GM12878 (cell line): ENCODE measurements at regions not wholly inside any gene's neighbourhood (a gene's known extent, or its start where the extent isn't known, plus 50 kb on each side); places are given as distances from the start of the nearest gene placed in this dataset.

ENCODE experiments used
- ATAC-seq: fragments of 200-7000 bp; cut with Tn5 transposase; 3 replicates; pipeline ENCODE4 v1.9.1; 2020; ENCODE audit warnings: mild to moderate bottlenecking, moderate library complexity
- BruUV-seq: library from RNA; stranded (reverse); fragments of 400-500 nt; replicated peaks from 2 replicates; lab custom pipeline; 2021; lab: Mats Ljungman, UMichigan
- CTCF ChIA-PET: fragments of 300-600 bp; sonication (Branson Sonifier 250); formaldehyde crosslinking; extraction: SDS; loops from one replicate; lab custom pipeline; 2021; ENCODE audit warnings: inconsistent platforms; lab: Yijun Ruan, JAX
- POLR2A ChIA-PET: fragments of 350-600 bp; formaldehyde crosslinking; extraction: SDS; loops from one replicate; lab custom pipeline; 2021; ENCODE audit warnings: inconsistent platforms; lab: Charles Lee
- RAD21 ChIA-PET: fragments of 300-600 bp; sonication (Branson Sonifier 250); formaldehyde crosslinking; loops from one replicate; lab custom pipeline; 2023; ENCODE audit warnings: antibody characterized with exemption; ENCODE audit not compliant: unreplicated experiment; lab: Charles Lee
- SMC1A ChIA-PET: fragments of 300-600 bp; sonication (Branson Sonifier 250); formaldehyde crosslinking; loops from one replicate; lab custom pipeline; 2023; ENCODE audit not compliant: unreplicated experiment, uncharacterized antibody; lab: Charles Lee
- DNase-seq: peaks from one replicate; pipeline ENCODE4 v3.0.0-alpha.2; 2011; ENCODE audit warnings: low read depth, low spot score
- FAIRE-seq: peaks from 3 replicates; lab custom pipeline; 2011; peaks lifted over from hg19 to GRCh38; lab: Jason Lieb, UNC
- H2AFZ ChIP-seq: 2 replicates; pipeline ENCODE4 v1.6.0; 2011; ENCODE audit warnings: low read depth, low read length, control low read depth; ENCODE audit not compliant: control insufficient read depth
- H3K27ac ChIP-seq: 2 replicates; pipeline ENCODE4 v1.5.1; 2011; ENCODE audit warnings: control low read depth; ENCODE audit not compliant: control insufficient read depth, insufficient read depth
- H3K27me3 ChIP-seq, 2 experiments: replicated peaks in 1 of 2; 2 replicates each; pipeline versions ENCODE4 v1.6.0 to v1.6.1; 2011; ENCODE audit warnings: low read length in 1 of 2; ENCODE audit not compliant: control insufficient read depth in 2 of 2, insufficient read depth in 2 of 2
- H3K36me3 ChIP-seq, 2 experiments: 2 replicates each; pipeline ENCODE4 v1.5.1; 2011; ENCODE audit warnings: low read length in 1 of 2; ENCODE audit not compliant: control insufficient read depth in 2 of 2, insufficient read depth in 2 of 2
- H3K4me1 ChIP-seq: 2 replicates; pipeline ENCODE4 v1.6.1; 2011; ENCODE audit warnings: mild to moderate bottlenecking, low read length, moderate library complexity, mixed read lengths; ENCODE audit not compliant: control insufficient read depth, insufficient read depth
- H3K4me2 ChIP-seq: 2 replicates; pipeline ENCODE4 v1.6.0; 2011; ENCODE audit warnings: control low read depth; ENCODE audit not compliant: control insufficient read depth, insufficient read depth
- H3K4me3 ChIP-seq: fragments of 200-600 bp; sonication (generic); 2 replicates; pipeline ENCODE4 v1.5.1; 2016
- H3K79me2 ChIP-seq: 2 replicates; pipeline ENCODE4 v1.6.0; 2011; ENCODE audit warnings: low read length; ENCODE audit not compliant: control insufficient read depth, insufficient read depth
- H3K9ac ChIP-seq: 2 replicates; pipeline ENCODE4 v1.8.0; 2011; ENCODE audit warnings: low read length, control low read depth, mixed read lengths; ENCODE audit not compliant: control insufficient read depth, insufficient read depth
- H3K9me3 ChIP-seq: replicated peaks from 3 replicates; pipeline ENCODE4 v1.5.1; 2011; ENCODE audit warnings: mild to moderate bottlenecking, low read length; ENCODE audit not compliant: control insufficient read depth, insufficient read depth
- H4K20me1 ChIP-seq: 2 replicates; pipeline ENCODE4 v1.6.0; 2011; ENCODE audit not compliant: control insufficient read depth, insufficient read depth
- BMI1 ChIP-seq: fragments of 450-650 bp; IDR thresholded peaks from 2 replicates; pipeline ENCODE4 v1.6.1; 2016; ENCODE audit warnings: mild to moderate bottlenecking, moderate library complexity, borderline replicate concordance
- CBX5 ChIP-seq: sonication (generic); IDR thresholded peaks from 2 replicates; pipeline ENCODE4 v1.6.1; 2016; ENCODE audit warnings: low read depth, moderate library complexity, mild to moderate bottlenecking, inconsistent platforms
- DPF2 ChIP-seq: fragments of 450-650 bp; IDR thresholded peaks from 2 replicates; pipeline ENCODE4 v1.6.1; 2017; ENCODE audit warnings: mild to moderate bottlenecking
- HCFC1 ChIP-seq: fragments of 150-350 bp; IDR thresholded peaks from 2 replicates; pipeline ENCODE4 v1.6.1; 2014; ENCODE audit warnings: low read length
- JUND ChIP-seq: IDR thresholded peaks from 2 replicates; pipeline ENCODE4 v1.6.1; 2012; ENCODE audit warnings: low read depth, mild to moderate bottlenecking, low read length, improper control_type of control experiment, moderate library complexity
- SP1 ChIP-seq: IDR thresholded peaks from one replicate; pipeline ENCODE4 v1.6.1; 2011; ENCODE audit warnings: low read depth, low read length
- SREBF1 ChIP-seq: IDR thresholded peaks from 2 replicates; pipeline ENCODE4 v1.6.1; 2012; ENCODE audit warnings: mild to moderate bottlenecking, low read length
- ZNF384 ChIP-seq: IDR thresholded peaks from 2 replicates; pipeline ENCODE4 v1.6.1; 2012; ENCODE audit warnings: low read depth, mild to moderate bottlenecking, low read length, improper control_type of control experiment, borderline replicate concordance
- ZZZ3 ChIP-seq: IDR thresholded peaks from 2 replicates; pipeline ENCODE4 v1.6.1; 2011; ENCODE audit warnings: low read depth; ENCODE audit not compliant: control insufficient read depth, insufficient read length
- WGBS: methylation state at CpG from one replicate; pipeline ENCODE4 v1.1.6; 2016; ENCODE audit warnings: low lambda C conversion rate; ENCODE audit not compliant: insufficient replicate concordance, insufficient coverage; ENCODE audit errors: missing lambda C conversion rate; 5-methylcytosine and 5-hydroxymethylcytosine counted together
- in situ Hi-C: fragments of 300-500 bp; cut with MboI; formaldehyde crosslinking; loops from 9 replicates; pipeline ENCODE4 v1.14.3; 2018; ENCODE audit warnings: mixed read lengths
- intact Hi-C: fragments of 100-400 bp; cut with micrococcal nuclease; formaldehyde crosslinking; loops from one replicate; pipeline ENCODE4 v1.14.2; 2022; ENCODE audit not compliant: unreplicated experiment
- TF ChIP-seq, protein P1 (sequence below): IDR thresholded peaks from 2 replicates; pipeline ENCODE4 v1.6.1; 2012; ENCODE audit warnings: low read depth, low read length, improper control_type of control experiment
- TF ChIP-seq, protein P2 (sequence below): fragments of 450-650 bp; IDR thresholded peaks from 2 replicates; pipeline ENCODE4 v1.6.1; 2016; ENCODE audit warnings: mild to moderate bottlenecking
- TF ChIP-seq, protein P3 (sequence below): fragments of 450-650 bp; IDR thresholded peaks from 2 replicates; pipeline ENCODE4 v1.6.1; 2017; ENCODE audit warnings: borderline replicate concordance
- TF ChIP-seq, protein P4 (sequence below): fragments of 450-650 bp; formaldehyde crosslinking; IDR thresholded peaks from 2 replicates; pipeline ENCODE4 v1.4.0; 2020; ENCODE audit warnings: mild to moderate bottlenecking, moderate library complexity

DNA sequence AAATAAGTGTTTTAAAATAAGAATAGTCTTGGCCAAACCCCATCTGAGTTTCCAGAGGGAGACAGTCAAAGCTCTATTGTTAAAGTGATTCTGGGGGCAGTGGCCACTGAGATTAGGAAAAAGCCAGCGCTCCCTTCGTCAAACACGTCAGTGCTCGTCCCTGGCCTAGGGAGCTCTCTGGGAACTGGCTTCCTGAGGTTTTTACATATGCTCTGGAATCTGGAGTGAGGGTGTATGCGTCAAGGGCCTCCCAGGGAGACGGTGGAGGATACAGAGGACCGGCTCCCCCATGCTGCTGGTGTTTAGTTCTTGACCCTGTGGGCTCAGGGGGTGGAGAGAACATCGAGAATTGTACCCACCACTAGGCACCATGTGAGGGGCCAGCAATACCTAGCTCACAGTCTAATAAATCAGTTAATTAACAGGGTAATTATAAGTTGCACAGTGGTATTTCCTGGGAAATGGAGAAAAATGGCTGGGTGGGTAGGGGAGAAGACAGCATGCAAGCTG, 87.0 kb downstream of the SLC25A47 start:
- no peaks in the 10 kb centered on the region for H3K79me2 ChIP-seq
- CTCF ChIA-PET = interaction anchor here (1.0 kb wide), 2 partner anchors 27 to 238 kb away, joined by 3 read pairs; no protein-coding TSS in a partner anchor
- no peak for FAIRE-seq
- H3K4me2 ChIP-seq = no peak overlapping the region
- POLR2A ChIA-PET = no interaction called here
- no peak overlapping the region for H2AFZ ChIP-seq
- no peak for DNase-seq
- H3K9ac ChIP-seq = no peak overlapping the region
- RAD21 ChIA-PET = no interaction called here
- H3K4me1 ChIP-seq = no peaks in the 10 kb centered on the region; the same call in 1 of the 2 replicates
- H3K4me3 ChIP-seq = no peak overlapping the region
- H4K20me1 ChIP-seq = no peaks in the 10 kb centered on the region
- H3K27me3 ChIP-seq = no peaks in the 10 kb centered on the region
- ATAC-seq = no peak
- no TSS peak for BruUV-seq
- in situ Hi-C loops = no loop called here
- TF ChIP-seq SREBF1 (no peak), JUND (no peak), HCFC1 (no peak), CBX5 (no peak), BMI1 (no peak), SP1 (no peak), DPF2 (no peak), ZZZ3 (no peak), ZNF384 (no peak)
- TF ChIP-seq, protein P1, sequence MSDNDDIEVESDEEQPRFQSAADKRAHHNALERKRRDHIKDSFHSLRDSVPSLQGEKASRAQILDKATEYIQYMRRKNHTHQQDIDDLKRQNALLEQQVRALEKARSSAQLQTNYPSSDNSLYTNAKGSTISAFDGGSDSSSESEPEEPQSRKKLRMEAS = no peak
- TF ChIP-seq, protein P2, sequence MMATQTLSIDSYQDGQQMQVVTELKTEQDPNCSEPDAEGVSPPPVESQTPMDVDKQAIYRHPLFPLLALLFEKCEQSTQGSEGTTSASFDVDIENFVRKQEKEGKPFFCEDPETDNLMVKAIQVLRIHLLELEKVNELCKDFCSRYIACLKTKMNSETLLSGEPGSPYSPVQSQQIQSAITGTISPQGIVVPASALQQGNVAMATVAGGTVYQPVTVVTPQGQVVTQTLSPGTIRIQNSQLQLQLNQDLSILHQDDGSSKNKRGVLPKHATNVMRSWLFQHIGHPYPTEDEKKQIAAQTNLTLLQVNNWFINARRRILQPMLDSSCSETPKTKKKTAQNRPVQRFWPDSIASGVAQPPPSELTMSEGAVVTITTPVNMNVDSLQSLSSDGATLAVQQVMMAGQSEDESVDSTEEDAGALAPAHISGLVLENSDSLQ = no peak
- TF ChIP-seq, protein P3, sequence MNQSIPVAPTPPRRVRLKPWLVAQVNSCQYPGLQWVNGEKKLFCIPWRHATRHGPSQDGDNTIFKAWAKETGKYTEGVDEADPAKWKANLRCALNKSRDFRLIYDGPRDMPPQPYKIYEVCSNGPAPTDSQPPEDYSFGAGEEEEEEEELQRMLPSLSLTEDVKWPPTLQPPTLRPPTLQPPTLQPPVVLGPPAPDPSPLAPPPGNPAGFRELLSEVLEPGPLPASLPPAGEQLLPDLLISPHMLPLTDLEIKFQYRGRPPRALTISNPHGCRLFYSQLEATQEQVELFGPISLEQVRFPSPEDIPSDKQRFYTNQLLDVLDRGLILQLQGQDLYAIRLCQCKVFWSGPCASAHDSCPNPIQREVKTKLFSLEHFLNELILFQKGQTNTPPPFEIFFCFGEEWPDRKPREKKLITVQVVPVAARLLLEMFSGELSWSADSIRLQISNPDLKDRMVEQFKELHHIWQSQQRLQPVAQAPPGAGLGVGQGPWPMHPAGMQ = no peak
- TF ChIP-seq, protein P4, sequence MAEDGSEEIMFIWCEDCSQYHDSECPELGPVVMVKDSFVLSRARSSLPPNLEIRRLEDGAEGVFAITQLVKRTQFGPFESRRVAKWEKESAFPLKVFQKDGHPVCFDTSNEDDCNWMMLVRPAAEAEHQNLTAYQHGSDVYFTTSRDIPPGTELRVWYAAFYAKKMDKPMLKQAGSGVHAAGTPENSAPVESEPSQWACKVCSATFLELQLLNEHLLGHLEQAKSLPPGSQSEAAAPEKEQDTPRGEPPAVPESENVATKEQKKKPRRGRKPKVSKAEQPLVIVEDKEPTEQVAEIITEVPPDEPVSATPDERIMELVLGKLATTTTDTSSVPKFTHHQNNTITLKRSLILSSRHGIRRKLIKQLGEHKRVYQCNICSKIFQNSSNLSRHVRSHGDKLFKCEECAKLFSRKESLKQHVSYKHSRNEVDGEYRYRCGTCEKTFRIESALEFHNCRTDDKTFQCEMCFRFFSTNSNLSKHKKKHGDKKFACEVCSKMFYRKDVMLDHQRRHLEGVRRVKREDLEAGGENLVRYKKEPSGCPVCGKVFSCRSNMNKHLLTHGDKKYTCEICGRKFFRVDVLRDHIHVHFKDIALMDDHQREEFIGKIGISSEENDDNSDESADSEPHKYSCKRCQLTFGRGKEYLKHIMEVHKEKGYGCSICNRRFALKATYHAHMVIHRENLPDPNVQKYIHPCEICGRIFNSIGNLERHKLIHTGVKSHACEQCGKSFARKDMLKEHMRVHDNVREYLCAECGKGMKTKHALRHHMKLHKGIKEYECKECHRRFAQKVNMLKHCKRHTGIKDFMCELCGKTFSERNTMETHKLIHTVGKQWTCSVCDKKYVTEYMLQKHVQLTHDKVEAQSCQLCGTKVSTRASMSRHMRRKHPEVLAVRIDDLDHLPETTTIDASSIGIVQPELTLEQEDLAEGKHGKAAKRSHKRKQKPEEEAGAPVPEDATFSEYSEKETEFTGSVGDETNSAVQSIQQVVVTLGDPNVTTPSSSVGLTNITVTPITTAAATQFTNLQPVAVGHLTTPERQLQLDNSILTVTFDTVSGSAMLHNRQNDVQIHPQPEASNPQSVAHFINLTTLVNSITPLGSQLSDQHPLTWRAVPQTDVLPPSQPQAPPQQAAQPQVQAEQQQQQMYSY (CRISPR knock-in tag) = no peak
- TF ChIP-seq, all 136 proteins: peak for 0
- WGBS = 53% methylated on average over 8 of the region's 8 CpGs
- SMC1A ChIA-PET = interaction anchor here (0.7 kb wide), 1 partner anchor 1229 kb away, joined by 4 read pairs; no protein-coding TSS in a partner anchor
- Histone ChIP-seq H3K36me3 (no peaks in the 10 kb centered on the region; a peak in 1 of 4 replicates), H3K9me3 (no peaks in the 10 kb centered on the region), H3K27ac (no peak overlapping the region)
- intact Hi-C loops = no loop called here
